ENCODE measurements at regions not wholly inside any gene's neighbourhood (a gene's known extent, or its start where the extent isn't known, plus 50 kb on each side); places are given as distances from the start of the nearest gene placed in this dataset.

DNA sequence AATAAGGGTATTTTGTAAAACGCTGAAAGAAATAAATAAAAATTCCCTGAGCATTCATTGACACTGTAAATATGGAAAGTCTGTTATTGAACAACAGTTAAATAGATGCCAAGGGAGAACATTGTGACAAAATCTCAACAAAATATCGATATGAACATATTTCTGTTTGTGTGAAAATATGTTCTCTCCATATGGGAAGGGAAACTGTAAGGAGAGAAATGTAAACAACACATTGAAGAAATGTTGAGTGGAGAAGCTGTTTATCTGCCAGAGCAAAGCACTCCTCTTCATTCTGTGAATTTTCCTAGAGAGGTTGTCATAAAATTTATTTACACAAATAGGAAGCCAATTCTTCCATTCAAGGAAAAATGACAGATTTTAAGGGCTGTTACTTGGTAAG is 57.1 kb upstream of the EOMES start:
- DNase-seq = no peak

GRCh38 chr3:27789420-27789819 is 67.3 kb upstream of the EOMES start:
- DNase-seq = no peak

DNA sequence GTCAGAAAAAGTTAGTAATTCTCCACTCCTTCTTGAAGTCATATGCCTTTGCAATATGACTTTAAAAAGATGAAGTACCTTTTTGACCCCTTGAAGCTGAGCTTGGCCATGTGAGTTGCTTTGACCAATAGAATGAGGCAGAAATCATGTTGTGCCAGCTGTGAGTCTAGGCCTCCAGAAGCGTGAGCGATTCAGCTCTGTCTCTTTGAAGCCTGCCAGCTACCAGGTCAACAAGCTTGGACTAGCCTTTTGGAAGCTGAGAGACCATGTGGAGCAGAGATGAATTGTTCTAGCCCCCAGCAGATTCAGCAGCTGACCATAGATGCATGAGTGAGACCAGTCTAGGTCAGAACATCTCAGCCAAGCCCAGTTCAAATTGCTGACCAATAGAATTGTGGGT is 69.8 kb upstream of the EOMES start:
- no peak for DNase-seq

- DNase-seq = no peak
Measured at GRCh38 chr3:27792869-27793268, 70.7 kb upstream of the EOMES start.

GRCh38 chr3:27794211-27794610 is 72.1 kb upstream of the EOMES start:
- no peak for DNase-seq

- DNase-seq = no peak
Measured at GRCh38 chr3:27796365-27796875, 74.3 kb upstream of the EOMES start.

- DNase-seq = no peak
Measured at GRCh38 chr3:27797773-27798172, 75.7 kb upstream of the EOMES start.

- no peak for DNase-seq
Measured at GRCh38 chr3:27800261-27800660, 78.1 kb upstream of the EOMES start.

GRCh38 chr3:27802425-27802824 is 80.3 kb upstream of the EOMES start:
- DNase-seq = no peak

GRCh38 chr3:27802849-27803248 is 80.7 kb upstream of the EOMES start:
- DNase-seq = no peak

GRCh38 chr3:27805282-27805681 is 83.2 kb upstream of the EOMES start:
- DNase-seq = no peak

DNA sequence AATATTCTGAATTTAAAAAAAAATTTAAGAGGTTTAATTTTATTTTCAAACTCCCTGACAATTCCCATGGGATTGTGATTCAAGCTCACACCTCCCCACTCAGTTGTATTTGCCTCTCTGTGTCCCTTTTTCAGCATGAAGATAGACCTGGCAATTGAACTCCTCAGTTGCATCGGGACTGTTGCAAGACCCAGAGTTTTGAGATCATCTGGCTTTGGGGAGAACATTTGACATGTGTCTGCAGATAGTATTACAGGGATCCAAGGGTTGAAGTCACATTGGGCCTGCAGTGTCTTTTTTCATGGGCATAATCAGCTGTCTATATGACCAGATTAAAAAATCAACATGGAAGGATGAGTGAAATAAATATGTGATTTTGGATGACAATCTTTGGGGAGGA is 91.1 kb upstream of the EOMES start:
- DNase-seq = no peak

GRCh38 chr3:27821609-27822008 is 99.5 kb upstream of the EOMES start:
- DNase-seq = peak in 1 of 2 experiments; percentile 4

GRCh38 chr3:27824312-27825200 is 102.4 kb upstream of the EOMES start:
- DNase-seq = no peak

DNA sequence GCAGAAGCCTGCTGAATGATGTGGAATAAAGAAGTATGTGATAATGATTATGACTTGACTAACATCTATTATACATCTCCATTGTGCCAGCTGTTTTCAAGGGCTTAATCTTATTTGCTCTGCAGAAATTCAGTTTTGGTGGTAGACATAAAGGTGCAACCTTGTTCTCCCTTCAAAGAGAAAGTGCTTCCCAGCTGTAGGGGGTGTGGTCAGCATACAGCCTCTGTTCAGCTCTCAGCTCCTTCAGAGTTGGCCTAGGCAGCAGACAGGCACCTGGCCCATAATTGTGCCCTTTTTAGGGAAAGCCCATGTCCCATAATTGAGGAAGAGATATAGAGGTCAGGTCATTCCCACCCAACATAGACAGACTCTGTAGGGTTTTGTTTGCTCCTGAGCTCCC is 104.3 kb upstream of the EOMES start:
- no peak for DNase-seq

DNA sequence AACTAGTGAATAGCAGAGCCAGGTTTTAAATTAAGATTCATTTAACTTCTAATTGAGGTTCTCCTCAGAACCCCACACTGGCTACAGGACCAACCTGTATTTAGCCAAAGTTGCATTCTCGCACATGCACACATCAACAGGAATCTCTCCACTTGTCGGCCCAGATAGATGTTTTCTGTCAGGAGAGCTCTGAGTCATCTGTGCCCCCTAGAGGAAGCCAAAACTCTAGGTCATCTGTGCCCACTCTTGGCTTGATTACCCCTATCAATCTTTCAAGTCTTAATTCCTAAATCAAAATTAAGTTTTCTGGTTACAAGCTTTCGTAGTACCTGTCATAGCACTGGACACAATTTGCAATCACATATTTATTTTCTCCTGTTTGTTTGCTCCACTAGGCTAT is 104.9 kb upstream of the EOMES start:
- no peak for DNase-seq

GRCh38 chr3:27840807-27841594 is 118.9 kb upstream of the EOMES start:
- no peak for DNase-seq

GRCh38 chr3:27844052-27844675 is 122.0 kb upstream of the EOMES start:
- DNase-seq = no peak

GRCh38 chr3:27847697-27848096 is 125.6 kb upstream of the EOMES start:
- no peak for DNase-seq

DNA sequence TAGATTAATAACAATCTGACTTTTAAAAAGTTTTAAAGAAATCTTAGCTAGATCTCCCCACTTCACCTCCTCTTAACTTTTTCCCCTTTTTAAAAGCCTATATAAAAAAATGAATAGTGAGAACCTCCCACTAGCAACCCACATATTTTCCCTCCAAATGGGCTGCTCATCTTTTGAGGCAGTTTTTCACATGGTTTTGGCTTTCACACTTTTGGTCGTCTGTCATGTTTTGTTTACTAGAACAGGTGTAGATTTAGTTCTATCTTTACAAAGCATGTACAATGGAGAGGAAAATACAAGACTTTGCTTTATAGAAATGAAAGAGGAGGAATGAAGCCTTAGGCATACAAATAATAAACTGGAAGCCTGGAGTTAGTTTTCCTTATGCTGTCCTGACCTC is 126.7 kb upstream of the EOMES start:
- no peak for DNase-seq

GRCh38 chr3:27859821-27860220 is 137.7 kb upstream of the EOMES start:
- no peak for DNase-seq

DNA sequence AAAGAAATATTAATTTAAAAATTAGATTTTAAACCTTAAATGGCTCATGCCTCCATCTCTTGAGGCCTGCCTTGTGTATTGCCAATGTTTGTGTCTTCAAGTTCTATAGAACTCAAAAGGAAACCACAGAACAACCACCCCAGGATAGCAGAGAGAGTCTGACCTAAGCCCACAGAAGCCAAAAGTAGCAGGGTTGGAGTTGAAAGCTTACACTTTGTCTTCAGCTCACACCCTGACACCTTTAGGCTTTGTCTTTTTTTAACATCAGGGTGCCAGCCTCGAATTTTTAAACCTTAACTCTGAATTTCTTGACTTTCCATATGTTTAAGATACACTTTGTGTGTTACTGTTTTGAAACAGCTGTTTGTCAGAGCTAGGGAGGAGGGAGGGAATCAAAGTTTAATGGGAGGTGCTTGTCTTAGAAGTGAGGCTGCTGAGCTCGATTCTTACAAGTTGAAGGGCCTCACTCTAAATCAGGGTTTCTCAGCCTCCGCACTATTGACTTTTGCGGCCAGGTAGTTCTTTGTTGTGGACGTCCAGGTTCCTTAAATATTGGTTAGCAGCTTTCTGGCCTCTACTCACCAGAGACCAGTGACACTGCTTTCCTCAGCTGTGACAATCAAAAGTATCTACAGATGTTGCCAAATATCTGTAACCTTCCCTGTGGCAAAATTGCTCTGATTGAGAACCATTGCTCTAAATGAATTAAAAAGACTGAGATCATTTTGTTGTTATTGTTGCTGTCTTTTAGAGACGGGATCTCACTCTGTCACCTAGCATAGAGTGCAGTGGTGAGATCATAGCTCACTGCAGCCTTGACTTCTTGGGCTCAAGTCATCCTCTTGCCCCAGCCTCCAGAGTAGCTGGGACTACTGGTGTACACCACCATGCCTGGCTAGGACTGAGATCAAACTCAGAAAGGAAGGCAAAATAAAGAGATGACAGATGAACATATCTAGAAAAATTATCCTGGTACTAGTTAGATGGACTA is 139.2 kb upstream of the EOMES start:
- no peak for DNase-seq

Measured in SHP77 (cell line).